Activated CD8-positive, alpha-beta memory T cell treated with anti-CD3 and anti-CD28 coated beads for 48 hours (primary cell): ENCODE measurements at regions not wholly inside any gene's neighbourhood (a gene's known extent, or its start where the extent isn't known, plus 50 kb on each side); places are given as distances from the start of the nearest gene placed in this dataset.
A peak's percentile ranks its signal among the peaks of the same experiment; 100 is the strongest.

Experiments
- DNase-seq, 3 experiments: peaks; one replicate each; pipeline ENCODE4 v3.0.0-alpha.2; 2020; ENCODE audit warnings: low read depth in 2 of 3, low spot score in 2 of 3

- DNase-seq = no peak
Measured at GRCh38 chr9:27870404-27870803, 297.1 kb upstream of the C9orf72 start.

- DNase-seq = no peak
Measured at GRCh38 chr9:27880156-27880555, 306.9 kb upstream of the C9orf72 start.

- DNase-seq = no peak
Measured at GRCh38 chr9:27880635-27881034, 307.4 kb upstream of the C9orf72 start.

- DNase-seq = peak; percentile 12 to 38 (median 18)
Measured at GRCh38 chr9:27888661-27889295, 315.5 kb upstream of the C9orf72 start.

- DNase-seq = no peak
Measured at GRCh38 chr9:27924502-27924901, 351.2 kb upstream of the C9orf72 start.

GRCh38 chr9:27925815-27926214, 352.5 kb upstream of the C9orf72 start:
- DNase-seq = no peak

GRCh38 chr9:27929841-27930240, 356.6 kb upstream of the C9orf72 start:
- DNase-seq = no peak

GRCh38 chr9:27933210-27934025, 360.1 kb upstream of the C9orf72 start:
- no peak for DNase-seq

GRCh38 chr9:27934471-27934870, 361.2 kb upstream of the C9orf72 start:
- no peak for DNase-seq

- DNase-seq = no peak
Measured at GRCh38 chr9:27939186-27939585, 365.9 kb upstream of the C9orf72 start.

- no peak for DNase-seq
Measured at GRCh38 chr9:27940535-27940934, 367.3 kb upstream of the C9orf72 start.

- no peak for DNase-seq
Measured at GRCh38 chr9:27943501-27943900, 370.2 kb upstream of the C9orf72 start.

- no peak for DNase-seq
Measured at GRCh38 chr9:27945386-27945785, 372.1 kb upstream of the C9orf72 start.

GRCh38 chr9:27950382-27950781, 377.1 kb upstream of the C9orf72 start:
- DNase-seq = no peak

- no peak for DNase-seq
Measured at GRCh38 chr9:27954858-27955257, 381.6 kb upstream of the C9orf72 start.

- no peak for DNase-seq
Measured at GRCh38 chr9:27963836-27964235, 390.6 kb upstream of the C9orf72 start.

GRCh38 chr9:27967210-27967609, 393.9 kb upstream of the C9orf72 start:
- no peak for DNase-seq

GRCh38 chr9:27977931-27978330, 404.6 kb upstream of the C9orf72 start:
- DNase-seq = no peak

- no peak for DNase-seq
Measured at GRCh38 chr9:27985714-27986113, 412.4 kb upstream of the C9orf72 start.

- no peak for DNase-seq
Measured at GRCh38 chr9:27990524-27990923, 417.2 kb upstream of the C9orf72 start.

- DNase-seq = no peak
Measured at GRCh38 chr9:27991221-27991620, 417.9 kb upstream of the C9orf72 start.

GRCh38 chr9:28001096-28001495, 427.8 kb upstream of the C9orf72 start:
- no peak for DNase-seq

- no peak for DNase-seq
Measured at GRCh38 chr9:28004900-28005299, 431.6 kb upstream of the C9orf72 start.
